ENCODE measurements at regions not wholly inside any gene's neighbourhood (a gene's known extent, or its start where the extent isn't known, plus 50 kb on each side); places are given as distances from the start of the nearest gene placed in this dataset.
"Not testable (repeated sequence)": the region's sequence is repeated elsewhere in the genome, so short reads cannot be mapped to it uniquely, and the experiment has no call there.

DNA sequence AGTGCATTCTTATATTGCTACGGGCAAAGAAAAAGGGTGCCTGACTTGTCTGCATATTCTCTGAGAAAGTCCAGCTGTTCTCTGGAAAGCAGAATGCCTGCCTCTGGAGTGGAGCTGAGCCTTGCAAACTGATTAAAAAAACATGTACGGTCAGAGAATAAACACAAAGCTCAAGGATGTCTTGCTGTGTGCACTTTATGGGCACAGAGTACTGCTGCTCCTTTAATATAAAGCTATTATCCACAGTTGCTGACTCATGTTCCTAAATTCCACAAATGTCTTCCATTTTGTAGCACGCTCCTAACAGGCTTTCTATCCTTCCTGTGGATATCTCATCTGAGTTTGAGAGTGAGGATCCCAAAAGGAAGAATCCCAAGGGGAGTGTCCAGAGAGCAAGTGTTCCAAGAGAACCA lies 229.0 kb downstream of the MREG start:
- no peak overlapping the region for H3K4me3 ChIP-seq (replicated peaks in 1 of 2; ENCODE audit: low read depth in 2 of 2, low read length in 2 of 2)
- peak; percentile 79 to 95 for DNase-seq (ENCODE audit: low read depth in 2 of 2)
- TF ChIP-seq, protein P1, sequence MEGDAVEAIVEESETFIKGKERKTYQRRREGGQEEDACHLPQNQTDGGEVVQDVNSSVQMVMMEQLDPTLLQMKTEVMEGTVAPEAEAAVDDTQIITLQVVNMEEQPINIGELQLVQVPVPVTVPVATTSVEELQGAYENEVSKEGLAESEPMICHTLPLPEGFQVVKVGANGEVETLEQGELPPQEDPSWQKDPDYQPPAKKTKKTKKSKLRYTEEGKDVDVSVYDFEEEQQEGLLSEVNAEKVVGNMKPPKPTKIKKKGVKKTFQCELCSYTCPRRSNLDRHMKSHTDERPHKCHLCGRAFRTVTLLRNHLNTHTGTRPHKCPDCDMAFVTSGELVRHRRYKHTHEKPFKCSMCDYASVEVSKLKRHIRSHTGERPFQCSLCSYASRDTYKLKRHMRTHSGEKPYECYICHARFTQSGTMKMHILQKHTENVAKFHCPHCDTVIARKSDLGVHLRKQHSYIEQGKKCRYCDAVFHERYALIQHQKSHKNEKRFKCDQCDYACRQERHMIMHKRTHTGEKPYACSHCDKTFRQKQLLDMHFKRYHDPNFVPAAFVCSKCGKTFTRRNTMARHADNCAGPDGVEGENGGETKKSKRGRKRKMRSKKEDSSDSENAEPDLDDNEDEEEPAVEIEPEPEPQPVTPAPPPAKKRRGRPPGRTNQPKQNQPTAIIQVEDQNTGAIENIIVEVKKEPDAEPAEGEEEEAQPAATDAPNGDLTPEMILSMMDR (IDR thresholded peaks at IDR 0.05; ENCODE audit: low read depth, low read length) = no peak

DNA sequence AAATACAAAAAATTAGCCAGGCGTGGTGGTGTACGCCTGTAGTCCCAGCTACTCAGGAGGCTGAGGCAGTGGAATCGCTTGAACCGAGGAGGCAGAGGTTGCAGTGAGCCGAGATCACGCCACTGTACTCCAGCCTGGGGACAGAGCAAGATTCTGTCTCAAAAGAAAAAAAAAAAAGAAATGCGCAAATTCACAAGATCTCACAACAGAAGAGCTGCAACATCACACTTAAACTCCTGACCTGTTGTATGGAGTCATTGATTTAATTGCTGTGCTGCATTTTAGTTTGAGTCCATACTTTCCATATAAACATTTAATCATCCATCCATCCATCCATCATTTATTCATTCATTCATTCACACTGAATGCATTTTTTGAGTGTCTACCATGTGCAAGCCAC lies 229.7 kb downstream of the MREG start:
- H3K4me3 ChIP-seq (replicated peaks in 1 of 2; ENCODE audit: low read depth in 2 of 2, low read length in 2 of 2); DNase-seq (ENCODE audit: low read depth in 2 of 2): not testable (repeated sequence)

DNA sequence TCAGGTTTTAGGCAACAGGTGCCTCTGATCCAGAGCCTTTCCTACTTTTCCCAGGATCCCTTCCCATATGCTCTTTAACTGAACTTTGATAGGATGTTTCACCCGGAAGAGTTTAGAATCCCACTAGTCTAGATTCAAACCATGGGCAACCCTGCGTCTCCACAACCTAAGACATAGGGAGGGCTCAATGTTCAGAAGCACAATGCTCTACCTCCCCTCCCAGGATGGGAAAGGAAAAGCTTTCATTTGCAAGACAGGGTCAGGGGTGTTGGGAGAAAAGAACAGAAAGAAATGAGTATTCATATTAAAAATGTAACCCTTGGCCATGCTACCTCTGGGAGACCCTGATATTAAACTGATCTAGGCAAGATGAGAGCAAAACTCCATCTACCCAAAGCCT lies 230.4 kb downstream of the MREG start:
- no peak for DNase-seq (ENCODE audit: low read depth in 2 of 2)
- H3K4me3 ChIP-seq (replicated peaks in 1 of 2; ENCODE audit: low read depth in 2 of 2, low read length in 2 of 2) = no peak overlapping the region
- TF ChIP-seq, protein P1 (IDR thresholded peaks at IDR 0.05; ENCODE audit: low read depth, low read length) = no peak

DNA sequence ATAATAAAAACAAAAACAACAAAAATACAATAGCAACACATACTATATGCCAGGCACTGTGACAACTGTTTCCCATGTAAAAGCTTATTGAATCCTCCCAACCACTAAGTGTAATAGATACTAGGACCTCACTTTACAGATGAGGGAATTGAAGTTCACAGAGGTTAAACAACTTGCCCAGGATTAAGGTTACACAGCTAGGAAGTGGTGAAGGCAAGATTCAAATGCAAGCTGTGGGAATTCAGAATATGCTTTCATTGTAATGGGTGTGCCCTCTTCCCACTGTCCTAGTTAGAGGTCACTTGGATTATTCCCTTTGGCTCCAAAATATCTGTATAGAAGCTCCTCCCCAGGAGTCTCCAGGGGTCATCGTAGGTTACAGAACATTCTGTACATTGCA lies 231.1 kb downstream of the MREG start:
- no peak overlapping the region for H3K4me3 ChIP-seq (replicated peaks in 1 of 2; ENCODE audit: low read depth in 2 of 2, low read length in 2 of 2)
- TF ChIP-seq, protein P1 (IDR thresholded peaks at IDR 0.05; ENCODE audit: low read depth, low read length) = no peak
- no peak for DNase-seq (ENCODE audit: low read depth in 2 of 2)

DNA sequence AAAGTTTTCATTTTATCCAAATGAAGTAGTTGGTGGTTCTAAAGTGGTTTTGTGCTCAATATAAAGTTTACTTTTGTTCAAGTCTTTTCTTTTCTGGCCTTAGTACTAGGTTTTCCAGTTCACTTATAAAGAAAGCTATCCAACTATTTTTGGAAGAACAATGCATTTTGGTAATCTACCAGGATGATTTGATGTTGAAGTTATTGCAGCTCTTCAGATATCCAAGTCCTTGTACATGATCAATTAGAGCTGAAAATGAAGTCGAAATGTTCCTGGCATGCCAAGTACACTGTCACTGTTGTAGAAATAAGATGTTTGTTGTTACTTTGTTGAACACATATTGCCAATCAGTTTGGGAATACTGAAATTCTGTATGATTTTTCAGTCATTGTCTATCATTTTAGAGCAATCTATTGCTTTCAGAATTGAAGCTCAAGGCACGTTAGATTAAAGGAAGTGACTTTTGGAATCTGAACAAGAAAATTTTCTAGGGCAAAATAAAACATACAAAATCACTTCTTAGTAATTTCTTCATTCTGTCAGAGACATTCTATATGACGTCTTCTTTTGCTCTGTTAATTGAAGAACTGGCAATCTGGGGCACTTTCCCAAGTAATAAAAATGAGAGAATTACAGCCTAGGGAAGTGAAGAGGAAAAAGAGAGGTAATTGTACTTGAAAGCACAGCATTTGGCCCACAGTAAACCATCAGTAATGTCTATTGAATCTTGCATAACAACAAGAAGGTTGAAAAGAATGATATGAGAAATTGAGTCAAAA lies 232.3 kb downstream of the MREG start:
- no peak for DNase-seq (ENCODE audit: low read depth in 2 of 2)
- TF ChIP-seq, protein P1 (IDR thresholded peaks at IDR 0.05; ENCODE audit: low read depth, low read length) = no peak

DNA sequence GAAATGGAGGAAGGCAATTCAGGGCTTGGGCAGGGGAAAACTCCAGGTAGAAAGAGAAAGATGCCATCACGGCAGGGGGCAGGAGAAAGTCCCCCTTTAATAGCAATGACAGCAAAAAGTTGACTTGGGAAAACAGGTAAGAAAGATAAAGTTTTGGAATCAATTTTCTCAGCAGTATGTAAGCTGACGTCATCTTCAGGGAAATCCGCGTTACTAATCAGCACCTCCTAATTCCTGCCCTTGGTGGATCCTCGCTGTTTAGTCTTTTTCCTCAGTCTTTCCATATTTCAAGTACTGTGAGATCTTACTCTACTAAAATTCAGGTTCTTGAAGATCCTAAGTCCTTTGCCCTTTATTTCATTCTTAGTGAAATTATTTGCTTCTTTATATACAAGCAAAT lies 233.0 kb downstream of the MREG start:
- TF ChIP-seq, protein P1 (IDR thresholded peaks at IDR 0.05; ENCODE audit: low read depth, low read length) = no peak
- H3K4me3 ChIP-seq (replicated peaks in 1 of 2; ENCODE audit: low read depth in 2 of 2, low read length in 2 of 2) = no peak overlapping the region
- no peak for DNase-seq (ENCODE audit: low read depth in 2 of 2)

More for the DNA sequence above, 232.3 kb downstream of the MREG start:
- no peak overlapping the region for H3K4me3 ChIP-seq (replicated peaks in 1 of 2; ENCODE audit: low read depth in 2 of 2, low read length in 2 of 2)

DNA sequence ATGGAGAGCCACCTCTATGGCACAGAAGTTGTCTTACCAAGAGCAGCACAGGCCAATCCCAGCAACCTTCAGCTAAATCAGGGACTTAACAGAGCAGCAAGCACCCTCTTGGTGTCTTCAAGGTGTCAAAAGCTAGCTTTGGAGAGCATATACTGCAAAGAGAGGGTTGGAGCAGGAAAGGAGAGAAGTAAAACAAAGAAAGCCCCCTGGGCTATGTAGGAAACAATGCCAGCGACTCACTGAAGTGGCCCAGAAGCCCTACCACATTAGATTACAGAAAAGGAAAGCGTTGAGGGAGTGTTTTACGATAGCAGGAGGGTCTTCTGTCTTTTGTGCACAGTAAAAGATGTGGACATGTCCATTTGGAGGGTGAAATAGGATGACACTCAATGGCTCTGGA lies 233.4 kb downstream of the MREG start:
- TF ChIP-seq, protein P1 (IDR thresholded peaks at IDR 0.05; ENCODE audit: low read depth, low read length) = no peak
- DNase-seq (ENCODE audit: low read depth in 2 of 2) = no peak
- no peak overlapping the region for H3K4me3 ChIP-seq (replicated peaks in 1 of 2; ENCODE audit: low read depth in 2 of 2, low read length in 2 of 2)
